OCI-LY1 (cell line): ENCODE measurements at regions not wholly inside any gene's neighbourhood (a gene's known extent, or its start where the extent isn't known, plus 50 kb on each side); places are given as distances from the start of the nearest gene placed in this dataset.
A peak's percentile ranks its signal among the peaks of the same experiment; 100 is the strongest.

Experiments used
- H2AFZ ChIP-seq: fragments of 200-600 bp; sonication (generic), shearing (Covaris generic); 2 replicates; pipeline ENCODE4 v1.6.0; 2014; ENCODE audit warnings: antibody characterized with exemption, mild to moderate bottlenecking, low read length
- H3F3A ChIP-seq: fragments of 200-600 bp; sonication (generic), shearing (Covaris generic); 2 replicates; pipeline ENCODE4 v1.6.0; 2014; ENCODE audit warnings: mild to moderate bottlenecking, antibody characterized with exemption, low read length, moderate library complexity; ENCODE audit not compliant: insufficient read depth
- H3K27ac ChIP-seq: fragments of 200-600 bp; sonication (generic); 2 replicates; pipeline ENCODE4 v1.5.1; 2014; ENCODE audit warnings: low read length, mixed run types, mild to moderate bottlenecking, low read depth; ENCODE audit not compliant: poor library complexity, severe bottlenecking
- H3K27me3 ChIP-seq: fragments of 200-600 bp; sonication (generic); 2 replicates; pipeline ENCODE4 v1.6.0; 2014; ENCODE audit warnings: antibody characterized with exemption, mild to moderate bottlenecking, low read length, moderate library complexity; ENCODE audit not compliant: insufficient read depth
- H3K36me3 ChIP-seq: fragments of 200-600 bp; sonication (generic); 2 replicates; pipeline ENCODE4 v1.6.1; 2014; ENCODE audit warnings: mild to moderate bottlenecking, antibody characterized with exemption, low read length, moderate library complexity, mixed read lengths; ENCODE audit not compliant: insufficient read depth
- H3K4me1 ChIP-seq: fragments of 200-600 bp; sonication (generic); 2 replicates; pipeline ENCODE4 v1.5.1; 2014; ENCODE audit warnings: mild to moderate bottlenecking, low read length, moderate library complexity; ENCODE audit not compliant: insufficient read depth, severe bottlenecking
- H3K4me2 ChIP-seq: fragments of 200-600 bp; sonication (generic), shearing (Covaris generic); 2 replicates; pipeline ENCODE4 v1.6.1; 2014; ENCODE audit warnings: low read length
- H3K4me3 ChIP-seq: fragments of 200-600 bp; sonication (generic); 2 replicates; pipeline ENCODE4 v1.5.1; 2014; ENCODE audit warnings: low read length, low read depth, mild to moderate bottlenecking, mixed read lengths; ENCODE audit not compliant: poor library complexity, severe bottlenecking
- H3K79me2 ChIP-seq: fragments of 200-600 bp; shearing (Covaris generic); 2 replicates; pipeline ENCODE4 v1.6.1; 2016; ENCODE audit warnings: mixed run types, low read length, mixed read lengths; ENCODE audit not compliant: insufficient read depth
- H3K9ac ChIP-seq: fragments of 200-600 bp; sonication (generic), shearing (Covaris generic); 2 replicates; pipeline ENCODE4 v1.6.1; 2014; ENCODE audit warnings: mild to moderate bottlenecking, low read length, mixed read lengths
- H3K9me2 ChIP-seq: fragments of 200-600 bp; sonication (generic), shearing (Covaris generic); 2 replicates; pipeline ENCODE4 v1.6.1; 2014; ENCODE audit warnings: low read depth, mild to moderate bottlenecking, low read length, mixed read lengths
- H3K9me3 ChIP-seq: fragments of 200-600 bp; shearing (Covaris generic); 2 replicates; pipeline ENCODE4 v1.6.1; 2014; ENCODE audit warnings: low read length, mixed read lengths
- H4K20me1 ChIP-seq: fragments of 200-600 bp; sonication (generic), shearing (Covaris generic); 2 replicates; pipeline ENCODE4 v1.6.0; 2016; ENCODE audit warnings: mild to moderate bottlenecking, low read length; ENCODE audit not compliant: insufficient read depth
- EZH2 ChIP-seq: fragments of 200-600 bp; sonication (generic), shearing (Covaris generic); IDR thresholded peaks from 2 replicates; pipeline ENCODE4 v1.8.0; 2017; ENCODE audit warnings: borderline replicate concordance, mixed run types, mild to moderate bottlenecking, antibody characterized with exemption, low read length, moderate library complexity, mixed read lengths
- TF ChIP-seq, protein P1 (sequence below): fragments of 200-600 bp; sonication (generic), shearing (Covaris generic); IDR thresholded peaks from 2 replicates; pipeline ENCODE4 v1.5.1; 2017; ENCODE audit warnings: mild to moderate bottlenecking, antibody characterized with exemption, low read length, moderate library complexity, mixed read lengths

DNA sequence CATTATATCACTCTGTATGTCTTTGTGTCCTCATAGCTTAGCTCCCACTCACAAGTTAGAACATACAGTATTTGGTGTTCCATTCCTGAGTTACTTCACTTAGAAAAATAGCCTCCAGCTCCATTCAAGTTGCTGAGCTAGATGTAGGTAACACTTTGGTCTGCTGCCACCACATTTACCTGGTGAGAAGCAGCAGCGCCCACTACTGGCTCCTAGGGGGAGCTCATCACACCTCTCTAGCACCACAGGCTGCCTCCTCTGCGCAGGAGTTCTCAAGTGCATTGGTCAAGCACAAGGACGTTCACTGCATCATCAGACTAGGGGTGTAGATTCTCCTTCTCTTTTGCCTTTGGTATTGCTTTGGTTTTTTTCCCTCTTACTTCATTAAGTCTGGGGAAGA lies 530.9 kb upstream of the AUTS2 start:
- no peak overlapping the region for H3K4me3 ChIP-seq
- H2AFZ ChIP-seq = no peak overlapping the region
- H3K9me3 ChIP-seq = no peaks in the 10 kb centered on the region
- H3K9ac ChIP-seq = no peak overlapping the region
- H3K27ac ChIP-seq = no peak overlapping the region
- H3K4me1 ChIP-seq = no peaks in the 10 kb centered on the region
- H4K20me1 ChIP-seq = no peaks in the 10 kb centered on the region
- H3K79me2 ChIP-seq = no peaks in the 10 kb centered on the region
- H3F3A ChIP-seq = no peaks in the 10 kb centered on the region
- no peaks in the 10 kb centered on the region; the same call in 1 of the 2 replicates for H3K27me3 ChIP-seq
- TF ChIP-seq, protein P1, sequence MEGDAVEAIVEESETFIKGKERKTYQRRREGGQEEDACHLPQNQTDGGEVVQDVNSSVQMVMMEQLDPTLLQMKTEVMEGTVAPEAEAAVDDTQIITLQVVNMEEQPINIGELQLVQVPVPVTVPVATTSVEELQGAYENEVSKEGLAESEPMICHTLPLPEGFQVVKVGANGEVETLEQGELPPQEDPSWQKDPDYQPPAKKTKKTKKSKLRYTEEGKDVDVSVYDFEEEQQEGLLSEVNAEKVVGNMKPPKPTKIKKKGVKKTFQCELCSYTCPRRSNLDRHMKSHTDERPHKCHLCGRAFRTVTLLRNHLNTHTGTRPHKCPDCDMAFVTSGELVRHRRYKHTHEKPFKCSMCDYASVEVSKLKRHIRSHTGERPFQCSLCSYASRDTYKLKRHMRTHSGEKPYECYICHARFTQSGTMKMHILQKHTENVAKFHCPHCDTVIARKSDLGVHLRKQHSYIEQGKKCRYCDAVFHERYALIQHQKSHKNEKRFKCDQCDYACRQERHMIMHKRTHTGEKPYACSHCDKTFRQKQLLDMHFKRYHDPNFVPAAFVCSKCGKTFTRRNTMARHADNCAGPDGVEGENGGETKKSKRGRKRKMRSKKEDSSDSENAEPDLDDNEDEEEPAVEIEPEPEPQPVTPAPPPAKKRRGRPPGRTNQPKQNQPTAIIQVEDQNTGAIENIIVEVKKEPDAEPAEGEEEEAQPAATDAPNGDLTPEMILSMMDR = peak; percentile 98
- TF ChIP-seq EZH2 = no peak
- no peaks in the 10 kb centered on the region for H3K36me3 ChIP-seq
- no peak overlapping the region for H3K4me2 ChIP-seq
- H3K9me2 ChIP-seq = no peaks in the 10 kb centered on the region

DNA sequence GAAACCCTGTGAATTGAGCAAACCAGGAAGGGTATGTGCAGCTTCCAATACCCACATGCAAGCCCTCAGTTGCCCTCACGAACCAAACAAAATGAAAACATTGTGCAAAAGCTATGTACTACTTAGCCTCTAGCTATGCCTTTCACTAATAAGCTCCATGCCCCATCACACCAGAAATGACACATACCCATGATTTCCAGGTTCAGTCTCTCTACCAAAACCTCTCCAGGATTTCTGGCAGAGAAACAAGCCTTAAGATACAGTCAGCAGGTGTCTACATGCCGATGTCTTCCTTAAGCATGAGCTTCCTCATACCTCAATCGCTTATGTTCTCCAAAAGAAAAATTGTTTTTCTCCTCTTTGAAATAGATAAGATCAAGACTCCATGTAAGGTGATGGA lies 527.8 kb upstream of the AUTS2 start:
- no peak for TF ChIP-seq EZH2
- TF ChIP-seq, protein P1 = no peak
- H3K9me3 ChIP-seq = no peaks in the 10 kb centered on the region

DNA sequence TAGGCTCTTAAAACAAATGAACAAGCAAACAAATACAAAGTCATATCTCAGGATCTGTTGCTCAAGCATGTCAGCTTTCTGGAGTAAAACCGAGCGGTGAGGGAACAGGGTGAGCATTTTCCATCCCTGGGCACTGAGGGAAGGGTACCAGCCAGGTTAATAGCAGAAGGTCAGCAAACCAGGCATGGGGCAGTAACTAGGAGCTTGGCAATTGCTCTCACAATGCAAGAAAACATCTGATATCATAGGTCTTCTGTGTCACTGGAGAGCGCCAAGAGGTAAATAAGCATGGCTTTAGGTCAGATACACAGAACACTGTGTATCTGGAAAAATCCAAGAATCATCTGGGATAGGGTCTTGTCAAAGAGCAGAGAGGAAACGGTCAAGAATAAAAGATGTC lies 521.7 kb upstream of the AUTS2 start:
- no peak overlapping the region for H3K4me3 ChIP-seq
- H3K9me3 ChIP-seq = no peaks in the 10 kb centered on the region
- H3K27me3 ChIP-seq = no peaks in the 10 kb centered on the region
- no peaks in the 10 kb centered on the region for H3K79me2 ChIP-seq
- H4K20me1 ChIP-seq = no peaks in the 10 kb centered on the region
- no peaks in the 10 kb centered on the region for H3K4me1 ChIP-seq
- TF ChIP-seq EZH2 = no peak
- TF ChIP-seq, protein P1 = no peak
- H3F3A ChIP-seq = no peaks in the 10 kb centered on the region
- no peak overlapping the region for H3K9ac ChIP-seq
- H3K4me2 ChIP-seq = no peak overlapping the region
- no peak overlapping the region for H2AFZ ChIP-seq
- H3K36me3 ChIP-seq = no peaks in the 10 kb centered on the region
- no peaks in the 10 kb centered on the region for H3K9me2 ChIP-seq
- H3K27ac ChIP-seq = no peak overlapping the region

More for the DNA sequence above, 527.8 kb upstream of the AUTS2 start:
- Histone ChIP-seq H3K4me1 (no peaks in the 10 kb centered on the region), H3K9me2 (no peaks in the 10 kb centered on the region), H4K20me1 (no peaks in the 10 kb centered on the region), H3K4me2 (no peak overlapping the region), H3F3A (no peaks in the 10 kb centered on the region), H3K27me3 (no peaks in the 10 kb centered on the region; the same call in 1 of the 2 replicates), H3K9ac (no peak overlapping the region), H2AFZ (no peak overlapping the region), H3K4me3 (no peak overlapping the region), H3K79me2 (no peaks in the 10 kb centered on the region), H3K27ac (no peak overlapping the region), H3K36me3 (no peaks in the 10 kb centered on the region)
